ENCODE measurements at regions not wholly inside any gene's neighbourhood (a gene's known extent, or its start where the extent isn't known, plus 50 kb on each side); places are given as distances from the start of the nearest gene placed in this dataset.
A peak's percentile ranks its signal among the peaks of the same experiment; 100 is the strongest.

- no peak overlapping the region for H3K27ac ChIP-seq
- DNase-seq (ENCODE audit: low spot score): no peak
- CTCF ChIA-PET: no interaction called here
- TF ChIP-seq, protein P1, sequence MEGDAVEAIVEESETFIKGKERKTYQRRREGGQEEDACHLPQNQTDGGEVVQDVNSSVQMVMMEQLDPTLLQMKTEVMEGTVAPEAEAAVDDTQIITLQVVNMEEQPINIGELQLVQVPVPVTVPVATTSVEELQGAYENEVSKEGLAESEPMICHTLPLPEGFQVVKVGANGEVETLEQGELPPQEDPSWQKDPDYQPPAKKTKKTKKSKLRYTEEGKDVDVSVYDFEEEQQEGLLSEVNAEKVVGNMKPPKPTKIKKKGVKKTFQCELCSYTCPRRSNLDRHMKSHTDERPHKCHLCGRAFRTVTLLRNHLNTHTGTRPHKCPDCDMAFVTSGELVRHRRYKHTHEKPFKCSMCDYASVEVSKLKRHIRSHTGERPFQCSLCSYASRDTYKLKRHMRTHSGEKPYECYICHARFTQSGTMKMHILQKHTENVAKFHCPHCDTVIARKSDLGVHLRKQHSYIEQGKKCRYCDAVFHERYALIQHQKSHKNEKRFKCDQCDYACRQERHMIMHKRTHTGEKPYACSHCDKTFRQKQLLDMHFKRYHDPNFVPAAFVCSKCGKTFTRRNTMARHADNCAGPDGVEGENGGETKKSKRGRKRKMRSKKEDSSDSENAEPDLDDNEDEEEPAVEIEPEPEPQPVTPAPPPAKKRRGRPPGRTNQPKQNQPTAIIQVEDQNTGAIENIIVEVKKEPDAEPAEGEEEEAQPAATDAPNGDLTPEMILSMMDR (conservative IDR thresholded peaks at IDR 0.05; ENCODE audit: low read depth): no peak
- POLR2A ChIA-PET (ENCODE audit: low non-redundant PET): no interaction called here
Observed at GRCh38 chr1:212495766-212496494, 63.2 kb downstream of the NENF start.

- TF ChIP-seq, protein P1 (conservative IDR thresholded peaks at IDR 0.05; ENCODE audit: low read depth): no peak
- ChIA-PET CTCF (no interaction called here), POLR2A (ENCODE audit: low non-redundant PET) (no interaction called here)
- no peak overlapping the region for H3K27ac ChIP-seq
- no peak for DNase-seq (ENCODE audit: low spot score)
Observed at GRCh38 chr1:212496682-212497081, 64.0 kb downstream of the NENF start.

DNA sequence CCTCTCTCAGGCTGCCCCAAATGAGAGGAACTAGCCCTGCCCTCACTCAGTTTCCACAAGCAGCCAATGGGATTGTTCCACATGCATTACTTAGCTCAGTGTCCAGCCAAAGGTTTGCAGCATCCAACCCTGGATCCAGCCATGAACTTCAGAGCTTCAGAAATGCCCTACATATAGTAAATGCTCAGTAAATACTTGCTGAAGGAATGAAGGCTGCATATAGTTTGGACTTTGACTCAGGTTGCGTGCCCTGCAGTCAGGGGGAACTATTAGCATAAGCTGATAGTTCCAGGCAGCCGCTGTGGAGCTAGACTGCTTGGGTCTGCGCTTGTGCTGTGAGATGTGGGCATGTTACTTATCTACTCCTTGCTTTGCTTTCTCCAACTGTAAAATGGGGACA, 64.8 kb downstream of the NENF start:
- ChIA-PET CTCF (no interaction called here), POLR2A (ENCODE audit: low non-redundant PET) (interaction anchor here (0.6 kb wide), 1 partner anchor 20 kb away, joined by 3 read pairs; no protein-coding TSS in a partner anchor)
- H3K27ac ChIP-seq: no peak overlapping the region
- TF ChIP-seq, protein P1 (conservative IDR thresholded peaks at IDR 0.05; ENCODE audit: low read depth): no peak
- no peak for DNase-seq (ENCODE audit: low spot score)

GRCh38 chr1:212498283-212499040, 65.7 kb downstream of the NENF start:
- POLR2A ChIA-PET (ENCODE audit: low non-redundant PET): interaction anchor here (0.6 kb wide), 1 partner anchor 19 kb away, joined by 3 read pairs; no protein-coding TSS in a partner anchor
- CTCF ChIA-PET: interaction anchor here (0.6 to 0.8 kb wide), 2 partner anchors 21 to 167 kb away, joined by 3 read pairs; no protein-coding TSS in a partner anchor
- H3K27ac ChIP-seq: no peak overlapping the region
- TF ChIP-seq, protein P1 (conservative IDR thresholded peaks at IDR 0.05; ENCODE audit: low read depth): no peak
- peak; percentile 83 for DNase-seq (ENCODE audit: low spot score)

DNA sequence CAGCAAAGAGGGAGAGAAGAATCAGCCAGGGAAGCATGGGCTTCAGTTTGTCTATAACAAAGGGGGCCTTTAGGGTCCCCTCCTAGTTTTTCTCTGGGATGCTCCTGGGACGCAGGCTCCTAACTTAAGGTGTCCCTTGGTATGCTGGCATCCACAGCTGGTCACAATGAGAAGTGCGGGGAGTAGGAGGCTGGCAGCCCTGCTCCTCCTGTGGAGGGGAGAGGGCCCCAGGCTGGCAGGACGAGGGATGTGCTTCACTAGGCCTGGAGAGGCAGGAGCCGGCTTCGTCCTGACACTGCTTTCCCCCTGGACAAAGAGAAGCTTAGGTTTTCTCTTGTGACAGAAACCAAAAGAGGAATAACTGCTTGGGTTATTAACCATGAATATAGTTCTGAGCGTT, 67.6 kb downstream of the NENF start:
- H3K27ac ChIP-seq: no peak overlapping the region
- CTCF ChIA-PET: interaction anchor here (0.6 kb wide), 1 partner anchor 59 kb away, joined by 3 read pairs; no protein-coding TSS in a partner anchor
- no peak for DNase-seq (ENCODE audit: low spot score)
- TF ChIP-seq, protein P1 (conservative IDR thresholded peaks at IDR 0.05; ENCODE audit: low read depth): no peak
- POLR2A ChIA-PET (ENCODE audit: low non-redundant PET): no interaction called here

- DNase-seq (ENCODE audit: low spot score): no peak
- POLR2A ChIA-PET (ENCODE audit: low non-redundant PET): no interaction called here
- CTCF ChIA-PET: no interaction called here
- no peak overlapping the region for H3K27ac ChIP-seq
- TF ChIP-seq, protein P1 (conservative IDR thresholded peaks at IDR 0.05; ENCODE audit: low read depth): no peak
Observed at GRCh38 chr1:212500983-212501382, 68.3 kb downstream of the NENF start.

Data from RWPE1 (cell line).